H1 (cell line): ENCODE measurements at regions not wholly inside any gene's neighbourhood (a gene's known extent, or its start where the extent isn't known, plus 50 kb on each side); places are given as distances from the start of the nearest gene placed in this dataset.

Experiments
- CTCF ChIA-PET: fragments of 300-600 bp; sonication (Branson Sonifier 250); formaldehyde crosslinking; loops from one replicate; lab custom pipeline; 2021; ENCODE audit not compliant: partially characterized antibody; lab: Charles Lee
- POLR2A ChIA-PET: fragments of 300-600 bp; sonication (Branson Sonifier 250); formaldehyde crosslinking; loops from one replicate; lab custom pipeline; 2021; ENCODE audit warnings: inconsistent platforms; ENCODE audit not compliant: partially characterized antibody; lab: Charles Lee
- DNase-seq, 2 experiments: peaks; one replicate each; pipeline versions ENCODE4 v3.0.0 to v3.0.0-alpha.2; 2010 to 2022; ENCODE audit warnings: low spot score in 2 of 2, low read depth in 1 of 2, mixed read lengths in 1 of 2
- FAIRE-seq: peaks from 2 replicates; lab custom pipeline; 2011; peaks lifted over from hg19 to GRCh38; lab: Jason Lieb, UNC
- H2AFZ ChIP-seq: 2 replicates; pipeline ENCODE4 v1.8.1; 2012; ENCODE audit warnings: low read length, inconsistent platforms
- H2AK5ac ChIP-seq: 2 replicates; pipeline ENCODE4 v1.6.1; 2013; ENCODE audit warnings: low read depth, low read length
- H2BK120ac ChIP-seq: replicated peaks from 2 replicates; pipeline ENCODE3; 2013; ENCODE audit warnings: low read depth, low read length, inconsistent platforms
- H2BK12ac ChIP-seq: 2 replicates; pipeline ENCODE4 v1.6.1; 2013; ENCODE audit warnings: low read depth, low read length
- H2BK15ac ChIP-seq: 2 replicates; pipeline ENCODE4 v1.6.1; 2013; ENCODE audit warnings: low read length
- H2BK20ac ChIP-seq: 2 replicates; pipeline ENCODE4 v1.6.1; 2013; ENCODE audit warnings: low read length
- H2BK5ac ChIP-seq: 2 replicates; pipeline ENCODE4 v1.6.1; 2013; ENCODE audit warnings: low read depth, low read length
- H3K14ac ChIP-seq: 2 replicates; pipeline ENCODE4 v1.6.1; 2013; ENCODE audit warnings: inconsistent platforms; ENCODE audit not compliant: insufficient read length
- H3K18ac ChIP-seq: 2 replicates; pipeline ENCODE4 v1.6.1; 2013; ENCODE audit warnings: low read length; ENCODE audit errors: extremely low read depth
- H3K23ac ChIP-seq: 2 replicates; pipeline ENCODE4 v1.6.1; 2013; ENCODE audit warnings: inconsistent platforms; ENCODE audit not compliant: insufficient read length
- H3K23me2 ChIP-seq: 2 replicates; pipeline ENCODE4 v1.6.1; 2013; ENCODE audit warnings: low read depth, low read length
- H3K27ac ChIP-seq: 2 replicates; pipeline ENCODE4 v1.6.1; 2011; ENCODE audit warnings: low read depth, low read length, inconsistent platforms
- H3K27me3 ChIP-seq, 4 experiments: replicated peaks in 1 of 4; 1 replicate in 1 of 4; 2 replicates in 3 of 4; pipeline versions ENCODE4 v1.6.1 to v1.8.1; 2011 to 2013; ENCODE audit warnings: low read length in 3 of 4, mild to moderate bottlenecking in 3 of 4, inconsistent platforms in 2 of 4, mixed read lengths in 2 of 4, moderate library complexity in 1 of 4; ENCODE audit not compliant: control insufficient read depth in 3 of 4, insufficient read depth in 3 of 4; ENCODE audit errors: extremely low read depth in 1 of 4
- H3K36me3 ChIP-seq, 4 experiments: 2 replicates each; pipeline versions ENCODE4 v1.6.1 to v1.8.1; 2011 to 2013; ENCODE audit warnings: mild to moderate bottlenecking in 4 of 4, low read length in 3 of 4, moderate library complexity in 2 of 4, control low read depth in 1 of 4, inconsistent platforms in 1 of 4; ENCODE audit not compliant: insufficient read depth in 4 of 4, control insufficient read depth in 2 of 4
- H3K4ac ChIP-seq: replicated peaks from 2 replicates; pipeline ENCODE3; 2013; ENCODE audit warnings: low read length, low read depth, mixed read lengths, inconsistent platforms; ENCODE audit not compliant: insufficient read length
- H3K4me1 ChIP-seq, 4 experiments: replicated peaks in 1 of 4; 1 replicate in 1 of 4; 2 replicates in 3 of 4; pipeline versions ENCODE4 v1.6.1 to v1.8.1; 2011 to 2013; ENCODE audit warnings: low read length in 3 of 4, inconsistent platforms in 2 of 4, mixed read lengths in 1 of 4; ENCODE audit not compliant: insufficient read depth in 4 of 4, control insufficient read depth in 3 of 4
- H3K4me2 ChIP-seq, 2 experiments: 2 replicates each; pipeline versions ENCODE4 v1.6.1 to v1.8.1; 2011 to 2013; ENCODE audit warnings: low read depth in 2 of 2, low read length in 2 of 2, control low read depth in 1 of 2, inconsistent platforms in 1 of 2, mild to moderate bottlenecking in 1 of 2; ENCODE audit not compliant: insufficient read depth in 1 of 2
- H3K4me3 ChIP-seq, 4 experiments: fragments of 200-600, 300-600 bp in 1 of 4; sonication (generic), shearing (Covaris generic), sonication (Bioruptor Twin) in 1 of 4; 2 replicates each; pipeline versions ENCODE4 v1.5.1 to v1.8.1; 2011 to 2016; ENCODE audit warnings: low read length in 4 of 4, low read depth in 3 of 4, control low read depth in 2 of 4, inconsistent platforms in 2 of 4, mild to moderate bottlenecking in 2 of 4, mixed read lengths in 1 of 4, moderate library complexity in 1 of 4; ENCODE audit not compliant: insufficient read depth in 2 of 4; ENCODE audit errors: extremely low read depth in 1 of 4
- H3K56ac ChIP-seq: replicated peaks from 2 replicates; pipeline ENCODE3; 2013; ENCODE audit warnings: low read depth, mild to moderate bottlenecking, mixed read lengths, low read length, inconsistent platforms; ENCODE audit not compliant: insufficient read length
- H3K79me1 ChIP-seq: 2 replicates; pipeline ENCODE4 v1.6.1; 2013; ENCODE audit warnings: low read depth, low read length, control low read depth
- H3K79me2 ChIP-seq, 2 experiments: 2 replicates each; pipeline versions ENCODE4 v1.6.1 to v1.8.1; 2012 to 2013; ENCODE audit warnings: low read length in 2 of 2, mild to moderate bottlenecking in 2 of 2, inconsistent platforms in 1 of 2; ENCODE audit not compliant: insufficient read depth in 2 of 2, control insufficient read depth in 1 of 2
- H3K9ac ChIP-seq, 4 experiments: replicated peaks in 1 of 4; 1 replicate in 1 of 4; 2 replicates in 3 of 4; pipeline versions ENCODE4 v1.6.1 to v1.8.1; 2011 to 2013; ENCODE audit warnings: low read depth in 3 of 4, low read length in 3 of 4, control low read depth in 2 of 4, mild to moderate bottlenecking in 2 of 4, moderate library complexity in 2 of 4, inconsistent platforms in 1 of 4; ENCODE audit errors: extremely low read depth in 1 of 4
- H3K9me3 ChIP-seq, 2 experiments: 2 replicates each; pipeline versions ENCODE4 v1.6.1 to v1.8.1; 2012 to 2013; ENCODE audit warnings: mild to moderate bottlenecking in 2 of 2, moderate library complexity in 2 of 2, control low read depth in 1 of 2, inconsistent platforms in 1 of 2, low read depth in 1 of 2, low read length in 1 of 2, mixed read lengths in 1 of 2; ENCODE audit not compliant: insufficient read depth in 2 of 2
- H4K20me1 ChIP-seq, 2 experiments: replicated peaks in 1 of 2; 2 replicates each; pipeline versions ENCODE3 to v1.8.1; 2011 to 2013; ENCODE audit warnings: inconsistent platforms in 2 of 2, low read length in 2 of 2, mild to moderate bottlenecking in 1 of 2; ENCODE audit not compliant: insufficient read depth in 2 of 2, control insufficient read depth in 1 of 2
- H4K5ac ChIP-seq: 2 replicates; pipeline ENCODE4 v1.6.1; 2013; ENCODE audit warnings: low read length, low read depth, mixed read lengths, inconsistent platforms; ENCODE audit not compliant: insufficient read length
- H4K8ac ChIP-seq: 2 replicates; pipeline ENCODE4 v1.8.0; 2013; ENCODE audit warnings: mild to moderate bottlenecking, moderate library complexity, low read length, inconsistent platforms; ENCODE audit not compliant: insufficient read depth; ENCODE audit errors: extremely low read depth
- H4K91ac ChIP-seq: replicated peaks from 2 replicates; pipeline ENCODE3; 2013; ENCODE audit warnings: low read length, mixed read lengths, inconsistent platforms; ENCODE audit not compliant: insufficient read length
- BACH1 ChIP-seq: IDR thresholded peaks from 2 replicates; pipeline ENCODE4 v1.6.1; 2012; ENCODE audit warnings: low read length, improper control_type of control experiment
- JUN ChIP-seq: IDR thresholded peaks from 2 replicates; pipeline ENCODE4 v1.6.1; 2011; ENCODE audit warnings: low read depth, mild to moderate bottlenecking, improper control_type of control experiment, low read length
- NANOG ChIP-seq: IDR thresholded peaks from 2 replicates; pipeline ENCODE4 v1.6.1; 2011; ENCODE audit warnings: low read length, low read depth, mild to moderate bottlenecking, inconsistent platforms; ENCODE audit not compliant: insufficient read depth, poor library complexity, severe bottlenecking
- POLR2A ChIP-seq, 2 experiments: IDR thresholded peaks; 1 replicate in 1 of 2; 2 replicates in 1 of 2; pipeline ENCODE4 v1.6.1; 2011; ENCODE audit warnings: low read depth in 2 of 2, low read length in 2 of 2, mild to moderate bottlenecking in 2 of 2; ENCODE audit errors: control extremely low read depth in 1 of 2
- POU5F1 ChIP-seq: IDR thresholded peaks from 2 replicates; pipeline ENCODE4 v1.6.1; 2011; ENCODE audit warnings: low read depth, mild to moderate bottlenecking, low read length, moderate library complexity
- SRF ChIP-seq: IDR thresholded peaks from 2 replicates; pipeline ENCODE4 v1.6.1; 2011; ENCODE audit warnings: mild to moderate bottlenecking, low read depth, low read length, moderate library complexity
- TBP ChIP-seq: IDR thresholded peaks from 2 replicates; pipeline ENCODE4 v1.6.1; 2011; ENCODE audit warnings: low read depth, low read length, improper control_type of control experiment
- YY1 ChIP-seq: IDR thresholded peaks from 2 replicates; pipeline ENCODE4 v1.6.1; 2011; ENCODE audit warnings: low read depth, mild to moderate bottlenecking, low read length
- WGBS, 2 experiments: shearing (Covaris generic) in 1 of 2; methylation state at CpG; one replicate each; pipeline versions ENCODE4 v1.1.6 to v1.1.7; 2013 to 2015; ENCODE audit warnings: low lambda C conversion rate in 2 of 2, mixed read lengths in 2 of 2, inconsistent platforms in 1 of 2, low coverage in 1 of 2, missing lambda C conversion rate in 1 of 2; ENCODE audit not compliant: insufficient replicate concordance in 2 of 2, insufficient coverage in 1 of 2, insufficient read length in 1 of 2; ENCODE audit errors: extremely low coverage in 1 of 2, missing lambda C conversion rate in 1 of 2; 5-methylcytosine and 5-hydroxymethylcytosine counted together

DNA sequence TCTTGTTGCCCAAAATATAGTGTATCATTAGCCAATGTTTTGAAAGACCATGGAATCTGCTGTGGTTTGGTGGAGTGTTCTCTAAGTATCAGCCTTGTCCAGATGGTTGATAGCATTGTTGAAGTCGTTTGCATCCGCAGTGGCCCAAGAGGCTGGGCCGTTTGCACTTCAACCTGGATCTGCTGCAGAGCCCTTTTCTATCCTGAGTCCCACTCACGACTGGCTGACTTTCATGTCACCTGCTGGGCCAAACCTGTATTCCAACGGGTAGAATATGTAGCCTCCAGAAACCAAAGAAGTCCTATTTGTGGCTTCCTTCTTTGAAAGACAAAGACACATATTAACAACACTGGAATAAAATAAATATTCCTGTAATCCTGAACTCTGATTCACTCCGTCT, 1154.1 kb downstream of the RPIA start:
- no peak overlapping the region for H3K4ac ChIP-seq
- no peak overlapping the region for H2BK20ac ChIP-seq
- FAIRE-seq (no peak), DNase-seq (no peak)
- H3K79me1 ChIP-seq: no peaks in the 10 kb centered on the region
- TF ChIP-seq JUN: no peak
- TF ChIP-seq POLR2A (IDR thresholded peaks at IDR 0.05; ENCODE audit: control extremely low read depth in 1 of 2, low read depth in 2 of 2, low read length in 2 of 2): no peak
- no peak for TF ChIP-seq POU5F1
- no peak for TF ChIP-seq BACH1
- TF ChIP-seq TBP: no peak
- TF ChIP-seq SRF: no peak
- TF ChIP-seq NANOG: no peak
- TF ChIP-seq YY1: no peak
- H3K4me2 ChIP-seq: no peak overlapping the region
- ChIA-PET POLR2A (no interaction called here), CTCF (no interaction called here)
- WGBS, 2 experiments: 60% methylated on average over 6 of the region's 6 CpGs; no CpG with 5 or more reads in 1 of the 2 experiments
- H2BK12ac ChIP-seq: no peak overlapping the region
- no peak overlapping the region for H4K91ac ChIP-seq
- H3K23ac ChIP-seq: no peak overlapping the region
- H4K8ac ChIP-seq: no peak overlapping the region
- no peak overlapping the region for H2BK5ac ChIP-seq
- H3K79me2 ChIP-seq: no peaks in the 10 kb centered on the region
- H3K27ac ChIP-seq: no peak overlapping the region
- H3K18ac ChIP-seq: no peak overlapping the region
- H2BK120ac ChIP-seq: no peak overlapping the region
- no peaks in the 10 kb centered on the region for H4K20me1 ChIP-seq
- no peak overlapping the region for H3K56ac ChIP-seq
- H3K36me3 ChIP-seq: peaks cover 0 to 5% (median 0%) of the 10 kb centered on the region in 4 experiments; a peak in 1 of 8 replicates
- peaks cover 66 to 86% of the 10 kb centered on the region in 2 experiments for H3K9me3 ChIP-seq
- H3K23me2 ChIP-seq: 0 out of 2 replicates have a peak, but pooled peaks cover 4% of the 10 kb centered on the region
- H2AK5ac ChIP-seq: no peak overlapping the region
- no peak overlapping the region for H3K14ac ChIP-seq
- no peak overlapping the region for H2BK15ac ChIP-seq
- H4K5ac ChIP-seq: no peak overlapping the region
- H3K4me1 ChIP-seq: no peaks in the 10 kb centered on the region
- H3K4me3 ChIP-seq: no peak overlapping the region
- no peak overlapping the region for H3K9ac ChIP-seq
- H3K27me3 ChIP-seq: no peaks in the 10 kb centered on the region
- H2AFZ ChIP-seq: no peak overlapping the region
